ENCODE measurements at regions not wholly inside any gene's neighbourhood (a gene's known extent, or its start where the extent isn't known, plus 50 kb on each side); places are given as distances from the start of the nearest gene placed in this dataset.

GRCh38 chr1:193973428-193973827, 787.0 kb upstream of the B3GALT2 start:
- Histone ChIP-seq H3K4me1 (replicated peaks in 1 of 2; ENCODE audit: control insufficient read depth in 2 of 2, insufficient read depth in 2 of 2, low read length in 2 of 2) (no peaks in the 10 kb centered on the region), H3K36me3 (ENCODE audit: control insufficient read depth, insufficient read depth, low read length) (no peaks in the 10 kb centered on the region), H3K9me1 (ENCODE audit: control insufficient read depth, insufficient read depth, low read length) (no peaks in the 10 kb centered on the region), H3K9me3 (replicated peaks; ENCODE audit: control insufficient read depth, insufficient read depth, low read depth, low read length) (no peaks in the 10 kb centered on the region), H2AFZ (ENCODE audit: low read depth, low read length) (no peak overlapping the region), H3K27me3 (ENCODE audit: control insufficient read depth in 2 of 2, insufficient read depth in 2 of 2, low read length in 2 of 2) (no peaks in the 10 kb centered on the region), H3K79me2 (ENCODE audit: control insufficient read depth, insufficient read depth, low read length) (no peaks in the 10 kb centered on the region), H3K4me2 (ENCODE audit: insufficient read depth, low read length) (no peak overlapping the region), H3K9ac (ENCODE audit: insufficient read depth in 1 of 2, low read depth in 2 of 2, low read length in 2 of 2) (no peak overlapping the region), H4K20me1 (replicated peaks; ENCODE audit: control insufficient read depth, insufficient read depth, low read length) (no peaks in the 10 kb centered on the region), H3K4me3 (no peak overlapping the region), H3K27ac (ENCODE audit: extremely low read depth, low read depth, low read length) (no peak overlapping the region)
- WGBS (ENCODE audit: insufficient coverage, low coverage, missing lambda C conversion rate): 2% methylated on average over 3 of the region's 3 CpGs
- ATAC-seq (no peak), FAIRE-seq (no peak), DNase-seq (ENCODE audit: extremely low read depth in 1 of 4, low spot score in 3 of 4) (no peak)
- intact Hi-C loops (cut with micrococcal nuclease) (no loop called here), in situ Hi-C loops (cut with MboI) (no loop called here)
- no peak for TF ChIP-seq POLR2G (IDR thresholded peaks at IDR 0.05; ENCODE audit: low read depth, low read length)
- no peak for TF ChIP-seq MAFK (IDR thresholded peaks at IDR 0.05; ENCODE audit: low read length)
- POLR2A ChIA-PET: no interaction called here
- BruUV-seq (replicated peaks): no TSS peak
- CTCF ChIA-PET (ENCODE audit: low intra/inter-chr PET ratio): no interaction called here

DNA sequence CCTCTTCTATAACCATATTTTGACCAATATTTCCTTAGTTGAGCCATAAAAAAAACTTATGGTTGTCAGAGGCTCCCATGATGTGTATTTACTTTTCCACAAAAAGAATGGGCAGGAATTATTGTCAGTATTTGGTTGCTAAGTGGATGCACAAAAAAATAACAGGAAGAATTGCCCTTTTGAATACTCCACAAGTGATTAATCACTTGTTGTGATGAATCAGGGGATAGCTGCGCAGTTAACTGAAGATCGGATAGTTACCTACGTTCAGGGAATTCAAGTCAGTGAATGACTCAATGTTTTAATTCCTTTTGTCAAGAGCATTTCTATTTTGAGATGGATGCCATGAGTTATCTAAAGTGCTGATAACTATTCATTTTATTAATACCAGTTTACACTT, 785.2 kb upstream of the B3GALT2 start:
- Histone ChIP-seq H3K4me1 (replicated peaks in 1 of 2; ENCODE audit: control insufficient read depth in 2 of 2, insufficient read depth in 2 of 2, low read length in 2 of 2) (no peaks in the 10 kb centered on the region), H3K9me3 (replicated peaks; ENCODE audit: control insufficient read depth, insufficient read depth, low read depth, low read length) (no peaks in the 10 kb centered on the region), H3K36me3 (ENCODE audit: control insufficient read depth, insufficient read depth, low read length) (no peaks in the 10 kb centered on the region), H3K27me3 (ENCODE audit: control insufficient read depth in 2 of 2, insufficient read depth in 2 of 2, low read length in 2 of 2) (no peaks in the 10 kb centered on the region), H3K27ac (ENCODE audit: extremely low read depth, low read depth, low read length) (no peak overlapping the region), H3K4me2 (ENCODE audit: insufficient read depth, low read length) (no peak overlapping the region), H3K9me1 (ENCODE audit: control insufficient read depth, insufficient read depth, low read length) (no peaks in the 10 kb centered on the region), H3K4me3 (no peak overlapping the region), H4K20me1 (replicated peaks; ENCODE audit: control insufficient read depth, insufficient read depth, low read length) (no peaks in the 10 kb centered on the region), H3K9ac (ENCODE audit: insufficient read depth in 1 of 2, low read depth in 2 of 2, low read length in 2 of 2) (no peak overlapping the region), H2AFZ (ENCODE audit: low read depth, low read length) (no peak overlapping the region), H3K79me2 (ENCODE audit: control insufficient read depth, insufficient read depth, low read length) (no peaks in the 10 kb centered on the region)
- intact Hi-C loops (cut with micrococcal nuclease): no loop called here
- in situ Hi-C loops (cut with MboI): no loop called here
- FAIRE-seq (no peak), DNase-seq (ENCODE audit: extremely low read depth in 1 of 4, low spot score in 3 of 4) (no peak), ATAC-seq (no peak)
- POLR2A ChIA-PET: interaction anchor here (0.6 kb wide), 1 partner anchor 1094 kb away, joined by 3 read pairs; no protein-coding TSS in a partner anchor
- CTCF ChIA-PET (ENCODE audit: low intra/inter-chr PET ratio): no interaction called here
- WGBS (ENCODE audit: insufficient coverage, low coverage, missing lambda C conversion rate): 0% methylated on average over 3 of the region's 3 CpGs
- BruUV-seq (replicated peaks): no TSS peak
- TF ChIP-seq, protein P1, sequence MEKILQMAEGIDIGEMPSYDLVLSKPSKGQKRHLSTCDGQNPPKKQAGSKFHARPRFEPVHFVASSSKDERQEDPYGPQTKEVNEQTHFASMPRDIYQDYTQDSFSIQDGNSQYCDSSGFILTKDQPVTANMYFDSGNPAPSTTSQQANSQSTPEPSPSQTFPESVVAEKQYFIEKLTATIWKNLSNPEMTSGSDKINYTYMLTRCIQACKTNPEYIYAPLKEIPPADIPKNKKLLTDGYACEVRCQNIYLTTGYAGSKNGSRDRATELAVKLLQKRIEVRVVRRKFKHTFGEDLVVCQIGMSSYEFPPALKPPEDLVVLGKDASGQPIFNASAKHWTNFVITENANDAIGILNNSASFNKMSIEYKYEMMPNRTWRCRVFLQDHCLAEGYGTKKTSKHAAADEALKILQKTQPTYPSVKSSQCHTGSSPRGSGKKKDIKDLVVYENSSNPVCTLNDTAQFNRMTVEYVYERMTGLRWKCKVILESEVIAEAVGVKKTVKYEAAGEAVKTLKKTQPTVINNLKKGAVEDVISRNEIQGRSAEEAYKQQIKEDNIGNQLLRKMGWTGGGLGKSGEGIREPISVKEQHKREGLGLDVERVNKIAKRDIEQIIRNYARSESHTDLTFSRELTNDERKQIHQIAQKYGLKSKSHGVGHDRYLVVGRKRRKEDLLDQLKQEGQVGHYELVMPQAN (IDR thresholded peaks at IDR 0.05; ENCODE audit: borderline replicate concordance): no peak
- TF ChIP-seq HMG20B (CRISPR knock-in tag; IDR thresholded peaks at IDR 0.05) (no peak), YBX1 (IDR thresholded peaks at IDR 0.05) (no peak), FUS (optimal IDR thresholded peaks at IDR 0.05; ENCODE audit: low read depth, low read length) (no peak), EHMT2 (IDR thresholded peaks at IDR 0.05) (no peak), MAFK (IDR thresholded peaks at IDR 0.05; ENCODE audit: low read length) (no peak), CEBPZ (IDR thresholded peaks at IDR 0.05; ENCODE audit: borderline replicate concordance, low read depth, low read length) (no peak), ZNF551 (CRISPR knock-in tag; IDR thresholded peaks at IDR 0.05) (no peak), ZNF224 (CRISPR knock-in tag; IDR thresholded peaks at IDR 0.05) (no peak), HDAC6 (IDR thresholded peaks at IDR 0.05; ENCODE audit: low read depth, low read length) (no peak), RAD51 (IDR thresholded peaks at IDR 0.05; ENCODE audit: borderline replicate concordance, low read depth) (no peak), MYNN (IDR thresholded peaks at IDR 0.05) (no peak), MYNN (CRISPR knock-in tag; IDR thresholded peaks at IDR 0.05) (no peak)

Measured in K562 (cell line).